ENCODE measurements at regions not wholly inside any gene's neighbourhood (a gene's known extent, or its start where the extent isn't known, plus 50 kb on each side); places are given as distances from the start of the nearest gene placed in this dataset.

GRCh38 chr9:113721856-113722255, 154.3 kb upstream of the ZNF618 start:
- H3K36me3 ChIP-seq (ENCODE audit: control insufficient read depth, insufficient read depth, low read length): no peaks in the 10 kb centered on the region
- H3K4me3 ChIP-seq (ENCODE audit: low read depth, low read length): no peak overlapping the region
- no peaks in the 10 kb centered on the region for H3K27me3 ChIP-seq (ENCODE audit: control insufficient read depth, insufficient read depth, low read length)
- no peak for TF ChIP-seq CTCF (IDR thresholded peaks at IDR 0.05; ENCODE audit: insufficient read depth, low read length, poor library complexity, severe bottlenecking)
- no peak for DNase-seq (ENCODE audit: low read depth)

GRCh38 chr9:113724202-113724601, 151.9 kb upstream of the ZNF618 start:
- no peak for TF ChIP-seq CTCF (IDR thresholded peaks at IDR 0.05; ENCODE audit: insufficient read depth, low read length, poor library complexity, severe bottlenecking)
- no peak overlapping the region for H3K4me3 ChIP-seq (ENCODE audit: low read depth, low read length)
- DNase-seq (ENCODE audit: low read depth): no peak
- H3K36me3 ChIP-seq (ENCODE audit: control insufficient read depth, insufficient read depth, low read length): no peaks in the 10 kb centered on the region
- no peaks in the 10 kb centered on the region for H3K27me3 ChIP-seq (ENCODE audit: control insufficient read depth, insufficient read depth, low read length)

- TF ChIP-seq CTCF (IDR thresholded peaks at IDR 0.05; ENCODE audit: insufficient read depth, low read length, poor library complexity, severe bottlenecking): no peak
Measured at GRCh38 chr9:113728989-113729388, 147.1 kb upstream of the ZNF618 start.

DNA sequence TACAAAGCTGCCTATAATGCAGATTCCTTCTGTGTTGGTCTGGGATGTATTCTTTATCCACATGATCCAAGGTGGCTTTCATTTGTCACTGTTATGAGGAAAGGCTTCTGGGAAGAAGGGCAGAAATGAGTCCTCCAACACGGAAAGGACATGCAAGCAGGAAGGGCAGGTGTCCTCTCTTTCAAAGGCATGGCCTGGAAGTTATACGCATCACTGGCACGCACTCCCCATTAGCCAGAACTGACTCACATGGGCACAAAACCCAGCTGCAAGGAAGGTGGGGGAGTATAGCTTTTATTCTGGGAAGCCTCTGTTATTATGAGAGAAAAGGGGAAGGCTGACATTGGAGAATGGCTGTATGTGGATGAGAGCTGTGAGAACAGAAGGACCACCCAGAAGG, 141.3 kb upstream of the ZNF618 start:
- Histone ChIP-seq H3K27me3 (ENCODE audit: control insufficient read depth, insufficient read depth, low read length) (peaks cover 2% of the 10 kb centered on the region), H3K4me3 (ENCODE audit: low read depth, low read length) (no peak overlapping the region), H3K36me3 (ENCODE audit: control insufficient read depth, insufficient read depth, low read length) (no peaks in the 10 kb centered on the region)
- peak; percentile 35 for DNase-seq (ENCODE audit: low read depth)
- TF ChIP-seq CTCF (IDR thresholded peaks at IDR 0.05; ENCODE audit: insufficient read depth, low read length, poor library complexity, severe bottlenecking): no peak

More at GRCh38 chr9:113728989-113729388, 147.1 kb upstream of the ZNF618 start:
- Histone ChIP-seq H3K27me3 (ENCODE audit: control insufficient read depth, insufficient read depth, low read length) (peaks cover 2% of the 10 kb centered on the region), H3K4me3 (ENCODE audit: low read depth, low read length) (no peak overlapping the region), H3K36me3 (ENCODE audit: control insufficient read depth, insufficient read depth, low read length) (no peaks in the 10 kb centered on the region)
- DNase-seq (ENCODE audit: low read depth): no peak

- peak; percentile 10 for DNase-seq (ENCODE audit: low read depth)
- peak; percentile 65 for TF ChIP-seq CTCF (IDR thresholded peaks at IDR 0.05; ENCODE audit: insufficient read depth, low read length, poor library complexity, severe bottlenecking)
Measured at GRCh38 chr9:113737517-113738271, 138.4 kb upstream of the ZNF618 start.

GRCh38 chr9:113738496-113738892, 137.6 kb upstream of the ZNF618 start:
- no peak overlapping the region for H3K4me3 ChIP-seq (ENCODE audit: low read depth, low read length)
- TF ChIP-seq CTCF (IDR thresholded peaks at IDR 0.05; ENCODE audit: insufficient read depth, low read length, poor library complexity, severe bottlenecking): no peak
- peaks cover 3% of the 10 kb centered on the region for H3K27me3 ChIP-seq (ENCODE audit: control insufficient read depth, insufficient read depth, low read length)
- no peak for DNase-seq (ENCODE audit: low read depth)
- no peaks in the 10 kb centered on the region for H3K36me3 ChIP-seq (ENCODE audit: control insufficient read depth, insufficient read depth, low read length)

More at GRCh38 chr9:113737517-113738271, 138.4 kb upstream of the ZNF618 start:
- no peaks in the 10 kb centered on the region for H3K36me3 ChIP-seq (ENCODE audit: control insufficient read depth, insufficient read depth, low read length)
- peaks cover 3% of the 10 kb centered on the region for H3K27me3 ChIP-seq (ENCODE audit: control insufficient read depth, insufficient read depth, low read length)
- H3K4me3 ChIP-seq (ENCODE audit: low read depth, low read length): no peak overlapping the region
